Uterus (tissue), 2 donors: ENCODE measurements at regions not wholly inside any gene's neighbourhood (a gene's known extent, or its start where the extent isn't known, plus 50 kb on each side); places are given as distances from the start of the nearest gene placed in this dataset.

Experiments
- CTCF ChIP-seq, 4 experiments: fragments of 200-600 bp in 2 of 4; fragments of 450-650 bp in 2 of 4; sonication (generic) in 2 of 4; IDR thresholded peaks; one replicate each; pipeline ENCODE4 v1.5.1; 2016 to 2019; ENCODE audit warnings: antibody characterized with exemption in 4 of 4, mild to moderate bottlenecking in 2 of 4, moderate library complexity in 1 of 4
- POLR2A ChIP-seq, 2 donors: fragments of 450-650 bp; IDR thresholded peaks; one replicate each; pipeline ENCODE4 v1.6.1; 2016; ENCODE audit warnings: antibody characterized with exemption in 2 of 2, mild to moderate bottlenecking in 1 of 2, moderate library complexity in 1 of 2

- no peak for TF ChIP-seq CTCF (IDR thresholded peaks at IDR 0.05)
- no peak for TF ChIP-seq POLR2A (IDR thresholded peaks at IDR 0.05)
Observed at GRCh38 chr10:10609379-10609955, 408.2 kb upstream of the CELF2 start.
